ENCODE measurements at regions not wholly inside any gene's neighbourhood (a gene's known extent, or its start where the extent isn't known, plus 50 kb on each side); places are given as distances from the start of the nearest gene placed in this dataset.
A peak's percentile ranks its signal among the peaks of the same experiment; 100 is the strongest.

GRCh38 chr4:60194214-60194613, 1005.9 kb upstream of the ADGRL3 start:
- DNase-seq, result no peak

GRCh38 chr4:60195256-60195655, 1004.9 kb upstream of the ADGRL3 start:
- no peak for DNase-seq

GRCh38 chr4:60201052-60201673, 999.0 kb upstream of the ADGRL3 start:
- peak; percentile 53 for DNase-seq

GRCh38 chr4:60209588-60209987, 990.5 kb upstream of the ADGRL3 start:
- no peak for DNase-seq

- DNase-seq, result no peak
Observed at GRCh38 chr4:60215906-60216305, 984.2 kb upstream of the ADGRL3 start.

GRCh38 chr4:60216752-60217151, 983.4 kb upstream of the ADGRL3 start:
- DNase-seq, result no peak

GRCh38 chr4:60221866-60222265, 978.3 kb upstream of the ADGRL3 start:
- DNase-seq, result no peak

- DNase-seq, result peak; percentile 71
Observed at GRCh38 chr4:60223208-60223923, 976.8 kb upstream of the ADGRL3 start.

GRCh38 chr4:60241866-60242265, 958.3 kb upstream of the ADGRL3 start:
- DNase-seq, result no peak

GRCh38 chr4:60249784-60250183, 950.3 kb upstream of the ADGRL3 start:
- DNase-seq, result no peak

- DNase-seq, result no peak
Observed at GRCh38 chr4:60250657-60251056, 949.5 kb upstream of the ADGRL3 start.

- DNase-seq, result no peak
Observed at GRCh38 chr4:60259781-60260180, 940.3 kb upstream of the ADGRL3 start.

GRCh38 chr4:60266505-60266904, 933.6 kb upstream of the ADGRL3 start:
- no peak for DNase-seq

- no peak for DNase-seq
Observed at GRCh38 chr4:60296386-60296785, 903.7 kb upstream of the ADGRL3 start.

GRCh38 chr4:60313611-60314178, 886.4 kb upstream of the ADGRL3 start:
- no peak for DNase-seq

GRCh38 chr4:60314416-60314815, 885.7 kb upstream of the ADGRL3 start:
- DNase-seq, result peak; percentile 10

GRCh38 chr4:60315586-60315985, 884.5 kb upstream of the ADGRL3 start:
- no peak for DNase-seq

GRCh38 chr4:60326735-60327134, 873.4 kb upstream of the ADGRL3 start:
- no peak for DNase-seq

GRCh38 chr4:60327651-60328050, 872.5 kb upstream of the ADGRL3 start:
- peak; percentile 19 for DNase-seq

- DNase-seq, result no peak
Observed at GRCh38 chr4:60344908-60345307, 855.2 kb upstream of the ADGRL3 start.

GRCh38 chr4:60345392-60345791, 854.7 kb upstream of the ADGRL3 start:
- no peak for DNase-seq

- DNase-seq, result no peak
Observed at GRCh38 chr4:60359746-60360367, 840.3 kb upstream of the ADGRL3 start.

- no peak for DNase-seq
Observed at GRCh38 chr4:60365176-60365575, 835.0 kb upstream of the ADGRL3 start.

GRCh38 chr4:60366661-60367060, 833.5 kb upstream of the ADGRL3 start:
- no peak for DNase-seq
